Activated B cell treated with CpG ODN at 0.5 μM for 24 hours (primary cell): ENCODE measurements at regions not wholly inside any gene's neighbourhood (a gene's known extent, or its start where the extent isn't known, plus 50 kb on each side); places are given as distances from the start of the nearest gene placed in this dataset.

Source experiments
- ATAC-seq: fragments of 200-7000 bp; cut with Tn5 transposase; one replicate; pipeline ENCODE4 v1.10.0; 2021; ENCODE audit warnings: low read depth, mild to moderate bottlenecking, moderate library complexity
- CTCF ChIA-PET: fragments of 350-600 bp; sonication (Branson Sonifier 250); formaldehyde crosslinking; loops from one replicate; lab custom pipeline; 2021; ENCODE audit warnings: antibody characterized with exemption; lab: Charles Lee
- POLR2A ChIA-PET: fragments of 350-600 bp; sonication (Branson Sonifier 250); formaldehyde crosslinking; loops from one replicate; lab custom pipeline; 2021; ENCODE audit warnings: antibody characterized with exemption; lab: Charles Lee
- DNase-seq: peaks from one replicate; pipeline ENCODE4 v3.0.0; 2022
- H3K27ac Mint-ChIP-seq: one replicate; pipeline ENCODE4 v1.8.0; 2020; ENCODE audit warnings: mixed read lengths
- H3K27me3 Mint-ChIP-seq: one replicate; pipeline ENCODE4 v1.8.0; 2021; ENCODE audit warnings: mixed read lengths
- H3K36me3 Mint-ChIP-seq: one replicate; pipeline ENCODE4 v1.8.0; 2021; ENCODE audit warnings: low read depth, mixed read lengths
- H3K4me1 Mint-ChIP-seq: one replicate; pipeline ENCODE4 v1.8.0; 2021; ENCODE audit warnings: mixed read lengths
- H3K4me3 Mint-ChIP-seq: one replicate; pipeline ENCODE4 v1.8.0; 2020; ENCODE audit warnings: mild to moderate bottlenecking, mixed read lengths
- H3K9me3 Mint-ChIP-seq: one replicate; pipeline ENCODE4 v1.8.0; 2020; ENCODE audit warnings: mixed read lengths
- CTCF ChIP-seq: fragments of 200-600 bp; IDR thresholded peaks from one replicate; pipeline ENCODE4 v1.8.0; 2022; ENCODE audit warnings: antibody characterized with exemption, mild to moderate bottlenecking
- intact Hi-C: fragments of 100-400 bp; cut with micrococcal nuclease; formaldehyde crosslinking; loops from one replicate; pipeline ENCODE4 v1.15.1; 2024

GRCh38 chr3:178455226-178455625, 81.0 kb upstream of the KCNMB2 start:
- Mint-ChIP-seq H3K4me3 (no peak overlapping the region), H3K9me3 (no peaks in the 10 kb centered on the region), H3K27me3 (peaks cover 2% of the 10 kb centered on the region), H3K27ac (no peak overlapping the region), H3K4me1 (no peaks in the 10 kb centered on the region), H3K36me3 (no peaks in the 10 kb centered on the region)
- CTCF ChIA-PET, result no interaction called here
- POLR2A ChIA-PET, result no interaction called here
- ATAC-seq (no peak), DNase-seq (no peak)
- TF ChIP-seq CTCF, result no peak
- intact Hi-C loops, result no loop called here

GRCh38 chr3:178455946-178456345, 80.3 kb upstream of the KCNMB2 start:
- Mint-ChIP-seq H3K36me3 (no peaks in the 10 kb centered on the region), H3K9me3 (no peaks in the 10 kb centered on the region), H3K27ac (no peak overlapping the region), H3K27me3 (peaks cover 3% of the 10 kb centered on the region), H3K4me3 (no peak overlapping the region), H3K4me1 (no peaks in the 10 kb centered on the region)
- ChIA-PET POLR2A (no interaction called here), CTCF (no interaction called here)
- no peak for TF ChIP-seq CTCF
- ATAC-seq (no peak), DNase-seq (no peak)
- intact Hi-C loops, result no loop called here

GRCh38 chr3:178456621-178457285, 79.5 kb upstream of the KCNMB2 start:
- peaks cover 4% of the 10 kb centered on the region for H3K27me3 Mint-ChIP-seq
- no peak for ATAC-seq
- ChIA-PET CTCF (no interaction called here), POLR2A (no interaction called here)
- intact Hi-C loops, result no loop called here
- no peak for TF ChIP-seq CTCF
- no peaks in the 10 kb centered on the region for H3K4me1 Mint-ChIP-seq
- no peak overlapping the region for H3K27ac Mint-ChIP-seq
- DNase-seq, result no peak
- no peaks in the 10 kb centered on the region for H3K36me3 Mint-ChIP-seq
- H3K9me3 Mint-ChIP-seq, result no peaks in the 10 kb centered on the region
- H3K4me3 Mint-ChIP-seq, result no peak overlapping the region

GRCh38 chr3:178457511-178457910, 78.7 kb upstream of the KCNMB2 start:
- Mint-ChIP-seq H3K27me3 (peaks cover 4% of the 10 kb centered on the region), H3K9me3 (no peaks in the 10 kb centered on the region), H3K36me3 (no peaks in the 10 kb centered on the region), H3K27ac (no peak overlapping the region), H3K4me1 (no peaks in the 10 kb centered on the region), H3K4me3 (no peak overlapping the region)
- TF ChIP-seq CTCF, result no peak
- DNase-seq (no peak), ATAC-seq (no peak)
- ChIA-PET POLR2A (no interaction called here), CTCF (no interaction called here)
- intact Hi-C loops, result no loop called here

GRCh38 chr3:178458313-178459037, 77.8 kb upstream of the KCNMB2 start:
- intact Hi-C loops, result no loop called here
- Mint-ChIP-seq H3K27me3 (peaks cover 7% of the 10 kb centered on the region), H3K36me3 (no peaks in the 10 kb centered on the region), H3K9me3 (no peaks in the 10 kb centered on the region), H3K4me3 (no peak overlapping the region), H3K27ac (no peak overlapping the region), H3K4me1 (no peaks in the 10 kb centered on the region)
- CTCF ChIA-PET, result no interaction called here
- no peak for ATAC-seq
- no peak for TF ChIP-seq CTCF
- POLR2A ChIA-PET, result no interaction called here
- no peak for DNase-seq
